Testis (tissue), 2 donors: ENCODE measurements at regions not wholly inside any gene's neighbourhood (a gene's known extent, or its start where the extent isn't known, plus 50 kb on each side); places are given as distances from the start of the nearest gene placed in this dataset.

Source experiments
- POLR2A ChIP-seq: fragments of 450-650 bp; IDR thresholded peaks from one replicate; pipeline ENCODE4 v1.6.1; 2017; ENCODE audit warnings: antibody characterized with exemption, mild to moderate bottlenecking, moderate library complexity
- TF ChIP-seq, protein P1 (sequence below), 3 experiments: fragments of 450-650 bp in 2 of 3; fragments of 200-600 bp in 1 of 3; sonication (generic) in 1 of 3; IDR thresholded peaks; one replicate each; pipeline ENCODE4 v1.5.1; 2016 to 2019; ENCODE audit warnings: antibody characterized with exemption in 3 of 3, mild to moderate bottlenecking in 2 of 3, moderate library complexity in 1 of 3

DNA sequence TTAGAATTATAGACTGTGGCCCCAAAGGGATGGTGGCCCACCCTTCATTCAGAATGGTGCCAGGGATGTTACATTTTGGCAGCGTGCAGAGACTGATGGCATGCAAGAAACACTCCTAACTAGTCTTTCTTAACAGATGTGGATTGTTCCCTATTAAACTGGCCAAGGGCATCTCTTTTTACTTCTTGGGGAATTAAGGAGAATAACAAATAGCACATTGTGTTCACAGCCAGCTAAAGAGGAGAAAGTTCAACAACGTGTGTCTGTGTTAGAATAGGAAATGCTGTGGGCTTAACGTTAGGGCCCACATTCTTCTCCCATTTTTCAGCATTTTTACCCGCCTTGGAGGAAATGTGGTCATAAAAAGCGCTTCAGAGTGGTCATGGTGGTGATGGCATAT, 404.8 kb downstream of the CDH2 start:
- TF ChIP-seq, protein P1, sequence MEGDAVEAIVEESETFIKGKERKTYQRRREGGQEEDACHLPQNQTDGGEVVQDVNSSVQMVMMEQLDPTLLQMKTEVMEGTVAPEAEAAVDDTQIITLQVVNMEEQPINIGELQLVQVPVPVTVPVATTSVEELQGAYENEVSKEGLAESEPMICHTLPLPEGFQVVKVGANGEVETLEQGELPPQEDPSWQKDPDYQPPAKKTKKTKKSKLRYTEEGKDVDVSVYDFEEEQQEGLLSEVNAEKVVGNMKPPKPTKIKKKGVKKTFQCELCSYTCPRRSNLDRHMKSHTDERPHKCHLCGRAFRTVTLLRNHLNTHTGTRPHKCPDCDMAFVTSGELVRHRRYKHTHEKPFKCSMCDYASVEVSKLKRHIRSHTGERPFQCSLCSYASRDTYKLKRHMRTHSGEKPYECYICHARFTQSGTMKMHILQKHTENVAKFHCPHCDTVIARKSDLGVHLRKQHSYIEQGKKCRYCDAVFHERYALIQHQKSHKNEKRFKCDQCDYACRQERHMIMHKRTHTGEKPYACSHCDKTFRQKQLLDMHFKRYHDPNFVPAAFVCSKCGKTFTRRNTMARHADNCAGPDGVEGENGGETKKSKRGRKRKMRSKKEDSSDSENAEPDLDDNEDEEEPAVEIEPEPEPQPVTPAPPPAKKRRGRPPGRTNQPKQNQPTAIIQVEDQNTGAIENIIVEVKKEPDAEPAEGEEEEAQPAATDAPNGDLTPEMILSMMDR (IDR thresholded peaks at IDR 0.05): no peak
- no peak for TF ChIP-seq POLR2A
